Calu3 (cell line): ENCODE measurements at regions not wholly inside any gene's neighbourhood (a gene's known extent, or its start where the extent isn't known, plus 50 kb on each side); places are given as distances from the start of the nearest gene placed in this dataset.

ENCODE experiments used
- BruUV-seq: library from RNA; stranded (reverse); fragments of 400-500 nt; replicated peaks from 2 replicates; lab custom pipeline; 2021; lab: Mats Ljungman, UMichigan
- CTCF ChIA-PET: fragments of 300-600 bp; sonication (Branson Sonifier 250); formaldehyde crosslinking; loops from one replicate; lab custom pipeline; 2022; ENCODE audit warnings: antibody characterized with exemption; lab: Charles Lee
- DNase-seq: peaks from one replicate; pipeline ENCODE4 v3.0.0; 2022
- H3K27ac Mint-ChIP-seq: one replicate; pipeline ENCODE4 v1.8.0; 2022; ENCODE audit warnings: mixed read lengths; ENCODE audit not compliant: unreplicated experiment
- H3K27me3 Mint-ChIP-seq: one replicate; pipeline ENCODE4 v1.8.0; 2022; ENCODE audit warnings: mixed read lengths; ENCODE audit not compliant: unreplicated experiment
- H3K36me3 Mint-ChIP-seq: one replicate; pipeline ENCODE4 v1.8.0; 2022; ENCODE audit warnings: mild to moderate bottlenecking, moderate library complexity, mixed read lengths; ENCODE audit not compliant: insufficient read depth, unreplicated experiment
- H3K4me1 Mint-ChIP-seq: one replicate; pipeline ENCODE4 v1.8.0; 2022; ENCODE audit warnings: mild to moderate bottlenecking, low read depth, mixed read lengths; ENCODE audit not compliant: unreplicated experiment
- H3K4me3 Mint-ChIP-seq: one replicate; pipeline ENCODE4 v1.8.0; 2022; ENCODE audit warnings: mild to moderate bottlenecking, low read depth, moderate library complexity, mixed read lengths; ENCODE audit not compliant: unreplicated experiment
- H3K9me3 Mint-ChIP-seq: one replicate; pipeline ENCODE4 v1.8.0; 2022; ENCODE audit warnings: low read depth, mixed read lengths; ENCODE audit not compliant: unreplicated experiment
- CTCF ChIP-seq: fragments of 200-600 bp; IDR thresholded peaks from one replicate; pipeline ENCODE4 v1.8.0; 2022; ENCODE audit warnings: antibody characterized with exemption; ENCODE audit not compliant: unreplicated experiment
- intact Hi-C: fragments of 100-400 bp; cut with micrococcal nuclease; formaldehyde crosslinking; loops from one replicate; pipeline ENCODE4 v1.10.0; 2022; ENCODE audit not compliant: unreplicated experiment

DNA sequence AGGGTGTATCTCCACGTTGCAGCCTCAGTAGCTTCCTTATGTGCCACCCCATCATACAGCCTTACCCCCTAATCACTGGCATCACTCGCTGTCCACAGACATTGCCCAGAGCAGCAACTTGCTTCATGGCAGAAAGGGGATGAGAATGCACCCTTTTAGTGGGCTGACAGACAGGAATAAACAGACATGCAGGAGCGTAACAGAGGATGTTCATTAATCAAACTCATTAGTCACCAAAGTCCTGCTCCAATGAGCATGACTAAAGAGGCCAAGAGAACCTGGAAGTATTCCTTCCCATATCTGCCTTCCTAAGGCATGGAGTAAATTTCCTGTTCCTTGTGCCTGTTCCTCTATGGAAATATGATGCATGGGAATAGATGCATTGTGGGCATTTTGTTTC, 197.0 kb downstream of the PHLDA1 start:
- intact Hi-C loops = no loop called here
- no peaks in the 10 kb centered on the region for H3K36me3 Mint-ChIP-seq
- H3K9me3 Mint-ChIP-seq = peaks cover 3% of the 10 kb centered on the region
- no peak for DNase-seq
- H3K4me3 Mint-ChIP-seq = no peak overlapping the region
- CTCF ChIA-PET = no interaction called here
- H3K4me1 Mint-ChIP-seq = peaks cover 28% of the 10 kb centered on the region
- H3K27ac Mint-ChIP-seq = no peak overlapping the region
- no TSS peak for BruUV-seq
- no peaks in the 10 kb centered on the region for H3K27me3 Mint-ChIP-seq
- TF ChIP-seq CTCF = no peak

DNA sequence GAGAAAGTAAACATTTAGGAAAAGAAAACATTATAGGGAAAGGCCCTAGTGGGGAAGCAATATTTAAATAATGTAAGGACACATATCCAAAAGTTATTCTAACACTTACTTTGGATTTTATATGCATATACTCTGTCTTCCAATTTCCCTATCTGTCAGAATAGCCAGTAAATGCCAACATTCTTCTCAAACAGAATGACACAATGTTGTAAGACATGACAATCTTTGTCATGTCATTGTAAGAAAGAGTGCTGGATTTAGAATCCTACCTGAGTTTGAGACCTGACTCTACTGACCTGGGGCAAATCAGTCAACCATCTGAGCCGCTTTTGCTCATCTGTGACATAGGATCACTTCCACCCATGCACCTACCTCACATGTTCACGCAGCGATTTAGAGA, 198.3 kb downstream of the PHLDA1 start:
- no peaks in the 10 kb centered on the region for H3K27me3 Mint-ChIP-seq
- CTCF ChIA-PET = no interaction called here

GRCh38 chr12:75831402-75831801, 200.2 kb downstream of the PHLDA1 start:
- TF ChIP-seq CTCF = no peak
- no peaks in the 10 kb centered on the region for H3K9me3 Mint-ChIP-seq
- H3K27ac Mint-ChIP-seq = no peak overlapping the region
- intact Hi-C loops = no loop called here
- DNase-seq = no peak
- CTCF ChIA-PET = interaction anchor here (1.1 kb wide), 1 partner anchor 23 kb away, joined by 3 read pairs; no protein-coding TSS in a partner anchor
- H3K36me3 Mint-ChIP-seq = no peaks in the 10 kb centered on the region
- H3K27me3 Mint-ChIP-seq = no peaks in the 10 kb centered on the region
- BruUV-seq = no TSS peak
- peaks cover 28% of the 10 kb centered on the region for H3K4me1 Mint-ChIP-seq
- H3K4me3 Mint-ChIP-seq = no peak overlapping the region

More for the DNA sequence above, 198.3 kb downstream of the PHLDA1 start:
- Mint-ChIP-seq H3K36me3 (no peaks in the 10 kb centered on the region), H3K4me1 (peaks cover 28% of the 10 kb centered on the region), H3K27ac (no peak overlapping the region), H3K4me3 (no peak overlapping the region), H3K9me3 (no peaks in the 10 kb centered on the region)
- no TSS peak for BruUV-seq
- intact Hi-C loops = no loop called here
- DNase-seq = no peak
- no peak for TF ChIP-seq CTCF

DNA sequence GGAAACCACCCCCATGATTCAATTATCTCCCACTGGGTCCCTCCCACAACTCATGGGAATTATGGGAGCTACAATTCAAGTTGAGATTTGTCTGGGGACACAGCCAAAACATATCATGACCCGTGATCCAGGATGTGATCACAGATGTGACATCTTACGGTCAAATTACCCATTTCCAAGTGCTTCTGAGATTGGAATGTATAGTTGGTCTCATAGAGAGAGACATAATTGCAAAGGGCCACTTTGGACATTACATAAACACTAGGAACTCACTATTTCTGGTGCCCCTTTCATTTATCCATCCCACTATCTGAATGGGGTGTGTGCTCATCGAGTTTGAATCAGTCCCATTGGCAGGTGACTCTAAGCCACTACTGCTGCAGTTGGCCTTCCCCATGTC, 204.5 kb downstream of the PHLDA1 start:
- Mint-ChIP-seq H3K4me1 (peaks cover 9% of the 10 kb centered on the region), H3K27me3 (no peaks in the 10 kb centered on the region), H3K36me3 (no peaks in the 10 kb centered on the region), H3K4me3 (no peak overlapping the region), H3K27ac (no peak overlapping the region), H3K9me3 (no peaks in the 10 kb centered on the region)
- TF ChIP-seq CTCF = no peak
- no TSS peak for BruUV-seq
- no peak for DNase-seq
- intact Hi-C loops = loop anchor here (2.0 to 5.0 kb wide), 5 partner anchors 50 to 204 kb away; partner anchors contain the start of gene PHLDA1
- CTCF ChIA-PET = no interaction called here
